ENCODE measurements at regions not wholly inside any gene's neighbourhood (a gene's known extent, or its start where the extent isn't known, plus 50 kb on each side); places are given as distances from the start of the nearest gene placed in this dataset.
"Not testable (repeated sequence)": the region's sequence is repeated elsewhere in the genome, so short reads cannot be mapped to it uniquely, and the experiment has no call there.

DNA sequence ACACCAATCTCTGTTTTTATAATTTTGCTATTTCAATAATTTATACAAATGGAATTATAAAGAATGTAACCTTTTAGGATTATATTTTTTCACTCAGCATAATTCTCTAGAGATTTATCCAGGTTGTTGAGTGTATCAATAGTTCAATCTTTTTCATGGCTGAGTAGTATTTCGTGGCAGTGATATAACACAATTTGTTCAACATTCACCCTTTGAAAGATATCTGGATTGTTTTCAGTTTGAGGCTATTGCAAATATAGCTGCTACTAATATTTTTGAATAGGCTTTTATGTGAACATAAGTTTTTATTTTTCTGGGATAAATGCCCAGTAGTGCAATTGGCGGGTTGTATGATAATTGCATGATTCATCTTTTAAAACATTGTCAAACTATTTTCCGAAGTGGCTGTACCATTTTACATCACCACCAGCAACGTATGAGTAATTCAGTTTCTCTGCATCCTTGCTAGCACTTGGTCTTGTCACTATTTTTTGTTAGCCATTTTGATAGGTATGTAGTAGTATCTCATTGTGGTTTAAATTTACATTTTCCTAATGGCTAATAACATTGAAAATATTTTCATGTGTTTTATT, 55.6 kb upstream of the ABCD3 start:
- no peak for FAIRE-seq
- no peak for DNase-seq (ENCODE audit: insufficient read length, low spot score)

DNA sequence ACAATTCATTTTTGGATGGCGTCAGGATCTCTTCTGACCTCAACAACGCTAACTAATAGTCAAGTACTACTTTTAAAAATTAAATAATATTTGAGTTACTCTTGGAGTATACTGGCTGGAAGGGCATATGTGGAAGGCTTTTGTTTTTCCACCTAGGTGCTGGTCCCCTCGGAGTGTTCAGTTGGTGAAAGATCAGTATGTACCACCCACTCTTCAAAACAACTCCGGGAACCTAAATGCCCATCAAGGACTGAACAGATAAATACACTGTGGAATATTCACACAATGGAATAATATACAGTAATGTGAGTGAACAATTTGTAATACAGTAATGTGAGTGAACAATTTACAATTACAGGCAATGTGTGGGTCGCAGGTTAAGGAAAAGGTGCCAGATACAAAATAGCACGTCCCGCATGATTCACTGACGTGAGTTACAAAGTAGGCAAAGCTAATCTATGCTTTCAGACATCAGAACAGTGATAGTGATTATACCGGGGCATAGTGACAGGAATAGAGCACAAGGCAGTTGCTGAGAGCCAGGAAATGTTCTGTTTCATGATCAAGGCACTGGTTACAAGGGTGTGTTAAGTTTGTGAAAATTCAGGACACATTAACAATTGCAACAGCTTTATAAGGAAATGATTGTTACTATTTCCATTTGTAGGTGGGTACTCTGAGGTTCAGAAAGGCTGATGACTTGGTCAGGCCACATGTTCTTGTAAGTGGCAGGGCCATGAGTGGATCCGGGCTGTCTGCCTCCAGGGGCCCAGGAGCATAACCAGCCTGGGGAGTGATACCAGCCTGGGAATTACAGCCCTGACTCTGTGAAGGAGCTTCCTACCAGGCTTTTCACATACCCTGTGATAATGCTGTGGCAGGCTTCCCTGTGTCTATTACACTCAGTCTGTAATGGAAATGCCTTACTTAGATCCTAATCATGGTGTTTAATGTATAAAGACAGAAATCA, 59.3 kb upstream of the ABCD3 start:
- FAIRE-seq (no peak), DNase-seq (ENCODE audit: insufficient read length, low spot score) (no peak)

DNA sequence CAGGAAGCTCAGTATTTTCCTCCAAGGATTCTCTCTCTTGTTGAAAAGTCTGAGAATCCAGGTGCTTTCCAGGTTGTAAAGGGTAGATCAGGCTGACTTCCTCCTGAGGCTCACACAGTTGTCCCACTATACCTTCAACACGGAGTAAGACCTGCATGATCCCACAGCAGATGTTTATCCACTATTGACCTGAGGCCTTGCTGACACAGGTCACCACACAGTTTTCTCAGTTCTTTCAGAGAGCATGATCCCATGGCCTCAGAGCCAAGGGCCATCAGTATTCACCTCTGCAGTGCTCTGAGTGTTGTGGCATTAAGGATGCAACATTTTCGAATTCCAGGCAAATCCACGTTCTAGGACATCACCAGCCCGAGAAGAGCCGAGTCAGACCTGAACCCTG, 60.5 kb upstream of the ABCD3 start:
- FAIRE-seq, result no peak
- no peak for DNase-seq (ENCODE audit: insufficient read length, low spot score)

DNA sequence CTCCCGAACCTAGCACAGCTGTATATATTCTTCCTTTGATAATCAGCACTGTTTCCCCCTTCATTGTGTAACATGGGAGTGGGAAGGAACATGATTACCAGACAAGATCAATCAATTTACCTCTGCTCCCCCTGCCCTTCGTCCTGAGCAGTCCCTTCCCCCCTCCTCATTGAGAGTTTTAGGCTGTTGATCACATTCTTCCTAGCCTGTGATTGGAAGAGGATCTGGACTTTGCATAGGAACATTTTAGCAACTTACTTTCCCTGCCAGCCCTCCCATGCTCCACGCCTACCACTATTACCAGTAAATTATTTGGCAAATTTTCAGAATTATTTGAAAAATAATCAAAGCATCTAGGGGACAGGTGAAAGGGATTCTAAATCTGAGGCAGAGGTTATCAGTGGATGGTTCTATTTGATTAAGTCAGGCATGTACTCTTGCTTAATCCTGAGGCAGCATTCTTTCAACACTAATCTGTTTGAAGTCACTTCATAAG, 62.7 kb upstream of the ABCD3 start:
- DNase-seq (ENCODE audit: insufficient read length, low spot score), result no peak
- no peak for FAIRE-seq

DNA sequence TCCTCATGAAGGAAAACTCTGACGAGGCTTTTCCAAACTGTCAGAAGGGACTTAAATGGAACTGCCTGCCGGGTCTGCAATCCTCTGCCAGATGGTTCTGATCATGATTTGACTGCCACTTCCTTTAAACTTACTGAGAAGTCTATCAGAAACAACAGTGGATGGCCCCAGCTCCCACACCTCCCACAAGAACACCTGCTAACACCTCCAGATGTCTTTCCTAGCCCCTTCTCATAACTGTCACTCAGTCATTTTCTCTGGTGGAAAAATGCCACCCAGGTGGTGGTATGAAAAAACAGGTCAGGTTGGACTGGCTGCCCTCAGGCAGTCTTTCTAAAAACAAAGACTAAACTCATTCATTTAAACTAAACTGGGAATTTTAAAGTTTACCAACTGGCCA, 66.7 kb upstream of the ABCD3 start:
- FAIRE-seq (no peak), DNase-seq (ENCODE audit: insufficient read length, low spot score) (no peak)

DNA sequence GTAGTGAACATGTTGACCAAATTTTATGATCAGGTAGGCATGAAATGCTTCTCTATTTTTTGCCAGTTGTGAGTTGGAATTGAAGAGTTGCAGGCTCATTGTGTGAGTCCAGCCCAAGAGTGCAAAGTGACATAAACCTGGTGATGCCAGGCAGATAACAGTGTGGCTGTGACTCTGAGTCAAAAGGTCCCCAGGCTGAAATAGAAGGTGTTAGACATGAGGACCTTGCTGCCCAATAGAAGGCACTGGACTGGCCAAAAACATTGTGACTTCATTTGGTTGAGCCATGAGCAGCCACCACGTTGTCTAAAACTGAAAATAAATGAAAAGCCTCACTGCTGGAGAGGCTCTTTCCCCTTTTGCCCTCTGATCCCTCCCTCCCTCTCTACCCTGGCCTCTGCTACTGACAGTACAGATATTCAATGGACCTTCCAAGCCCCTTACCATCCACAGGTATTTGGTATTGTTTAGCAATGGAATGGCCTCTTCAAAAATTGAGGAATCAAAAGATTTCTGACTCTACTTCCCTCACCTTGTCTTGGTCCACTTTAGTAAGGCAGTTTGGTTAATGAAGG, 67.8 kb upstream of the ABCD3 start:
- DNase-seq (ENCODE audit: insufficient read length, low spot score), result no peak

DNA sequence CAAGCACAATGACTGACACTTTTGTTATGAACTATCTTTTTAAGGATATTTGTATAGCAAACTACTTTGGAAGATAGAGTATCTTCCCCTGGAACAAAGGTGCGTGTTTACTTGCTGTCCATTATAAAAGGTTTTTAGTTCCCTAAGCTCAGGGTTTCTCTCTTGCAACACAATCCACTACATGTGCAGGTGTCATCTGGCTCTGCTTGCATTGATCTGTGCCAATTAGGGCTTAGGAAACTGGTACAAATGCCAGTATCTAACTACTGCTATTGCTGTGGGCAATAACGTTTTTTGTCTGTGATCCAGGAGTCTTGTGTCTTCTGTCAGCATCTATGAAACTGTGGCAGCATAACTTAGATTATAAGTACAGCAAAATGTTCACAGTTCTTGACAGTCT, 68.3 kb upstream of the ABCD3 start:
- DNase-seq (ENCODE audit: insufficient read length, low spot score), result no peak
- FAIRE-seq, result no peak

More for the DNA sequence above, 67.8 kb upstream of the ABCD3 start:
- FAIRE-seq, result no peak

DNA sequence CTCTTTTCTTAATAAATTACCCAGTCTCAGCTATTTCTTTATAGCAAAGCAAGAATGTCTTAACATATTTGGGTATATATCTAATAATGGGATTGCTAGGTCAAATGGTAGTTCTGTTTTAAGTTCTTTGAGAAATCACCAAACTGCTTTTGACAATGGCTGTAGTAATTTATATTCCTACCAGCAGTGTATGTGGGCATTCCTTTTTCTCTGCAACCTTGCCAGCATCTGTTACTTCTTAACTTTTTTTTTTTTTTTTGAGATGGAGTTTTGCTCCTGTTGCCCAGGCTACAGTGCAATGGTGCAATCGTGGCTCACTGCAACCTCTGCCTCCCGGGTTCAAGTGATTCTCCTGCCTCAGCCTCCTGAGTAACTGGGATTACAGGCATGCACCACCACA, 69.8 kb upstream of the ABCD3 start:
- not testable (repeated sequence) for FAIRE-seq; DNase-seq (ENCODE audit: insufficient read length, low spot score)

DNA sequence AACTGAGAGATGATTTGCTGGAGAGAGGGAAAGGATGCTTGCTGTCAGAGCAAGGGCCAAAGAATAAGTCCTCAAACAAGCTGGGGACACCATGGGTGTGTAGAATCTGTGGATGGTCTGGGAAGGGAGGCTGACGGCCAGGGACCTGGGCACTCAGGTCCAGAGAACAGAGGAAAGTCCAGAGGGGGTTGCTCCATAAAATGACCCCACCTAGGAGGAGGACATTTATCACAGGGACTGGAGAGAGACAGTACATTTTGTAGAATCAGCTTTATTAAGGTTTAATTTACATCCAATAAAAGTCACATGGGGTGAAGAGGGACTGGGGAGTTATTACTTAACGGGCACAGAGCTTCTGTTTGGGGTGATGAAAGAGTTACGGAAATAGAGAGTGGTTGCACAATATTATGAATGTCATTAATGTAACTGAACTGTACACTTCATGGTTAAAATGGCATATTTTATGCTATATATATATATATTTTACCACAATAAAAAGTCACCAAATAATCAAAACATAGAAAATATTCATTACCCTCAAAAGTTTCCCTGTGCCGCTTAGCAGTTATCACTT, 73.0 kb upstream of the ABCD3 start:
- DNase-seq (ENCODE audit: insufficient read length, low spot score) (no peak), FAIRE-seq (no peak)

DNA sequence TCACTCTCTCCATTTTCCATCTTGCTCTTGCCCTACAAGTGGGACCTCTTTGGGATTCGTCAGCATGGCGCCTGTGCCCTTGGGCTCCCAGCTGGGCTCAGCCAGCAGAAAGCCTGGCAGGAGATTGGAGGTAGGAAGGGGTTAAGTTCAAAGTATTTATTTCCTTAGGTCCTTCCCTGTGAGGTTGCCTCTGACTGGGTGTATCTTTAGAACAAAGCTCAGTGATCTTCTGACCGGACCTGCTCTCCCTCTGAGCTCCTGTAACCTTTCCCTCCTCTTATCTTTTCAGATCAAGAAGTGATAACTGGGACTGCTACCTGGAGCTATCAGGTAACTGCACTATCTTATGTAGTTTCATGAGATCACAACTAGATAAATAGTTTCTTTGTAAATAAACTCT, 75.8 kb upstream of the ABCD3 start:
- no peak for DNase-seq (ENCODE audit: insufficient read length, low spot score)
- no peak for FAIRE-seq

DNA sequence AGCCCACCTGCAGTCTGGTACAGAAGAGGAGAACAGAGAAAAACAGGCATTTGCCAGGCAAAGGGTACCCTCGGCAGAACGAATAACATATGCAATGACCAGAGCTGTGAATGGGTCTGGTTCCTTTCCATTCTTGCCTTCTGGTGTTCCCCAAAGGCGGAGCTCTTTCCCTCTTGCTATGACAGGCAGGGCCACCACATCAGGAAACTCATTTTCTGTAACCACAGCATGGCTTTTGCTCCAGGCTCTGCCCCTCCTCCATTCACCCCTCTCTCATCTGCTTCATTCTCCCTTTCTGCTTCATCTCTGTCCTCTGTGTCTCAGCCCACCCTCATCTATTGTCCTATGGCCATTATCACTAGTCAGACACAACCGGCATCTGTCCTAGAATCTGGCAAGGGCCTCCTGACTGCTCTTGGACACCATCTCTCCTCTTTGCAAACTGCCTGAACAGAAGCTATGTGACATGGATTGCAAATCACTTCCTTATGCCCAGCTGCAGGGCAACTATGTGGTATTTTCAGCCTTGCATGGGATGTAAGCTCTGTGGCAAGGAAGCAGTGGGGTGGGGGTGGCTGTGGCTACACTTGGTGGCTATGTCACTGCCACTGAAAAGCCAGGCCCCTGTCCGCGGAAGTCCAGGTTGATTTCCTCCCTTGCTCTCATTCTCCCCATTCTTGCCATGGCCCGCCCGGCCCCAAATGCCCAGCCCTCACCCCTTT, 78.8 kb upstream of the ABCD3 start:
- no peak for DNase-seq (ENCODE audit: insufficient read length, low spot score)
- FAIRE-seq, result no peak

DNA sequence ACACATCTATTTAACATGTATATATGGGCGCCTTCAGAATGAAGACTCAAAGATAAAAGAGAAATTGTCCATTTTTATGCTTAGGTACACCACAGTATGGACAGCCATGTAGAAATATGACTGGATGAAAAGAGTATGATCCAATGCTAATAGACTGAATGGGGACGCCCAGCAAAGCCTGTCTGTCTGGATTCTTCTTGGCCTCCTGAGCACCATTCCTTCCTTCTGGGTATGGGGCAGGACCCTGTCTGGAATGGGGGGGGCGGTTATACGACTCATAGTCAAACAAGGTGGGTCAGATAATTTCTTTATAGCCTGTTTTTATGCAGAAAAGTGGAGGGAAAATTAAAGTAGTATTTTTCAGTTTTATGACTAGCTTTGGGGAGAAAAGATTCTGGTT, 81.2 kb upstream of the ABCD3 start:
- FAIRE-seq, result no peak

DNA sequence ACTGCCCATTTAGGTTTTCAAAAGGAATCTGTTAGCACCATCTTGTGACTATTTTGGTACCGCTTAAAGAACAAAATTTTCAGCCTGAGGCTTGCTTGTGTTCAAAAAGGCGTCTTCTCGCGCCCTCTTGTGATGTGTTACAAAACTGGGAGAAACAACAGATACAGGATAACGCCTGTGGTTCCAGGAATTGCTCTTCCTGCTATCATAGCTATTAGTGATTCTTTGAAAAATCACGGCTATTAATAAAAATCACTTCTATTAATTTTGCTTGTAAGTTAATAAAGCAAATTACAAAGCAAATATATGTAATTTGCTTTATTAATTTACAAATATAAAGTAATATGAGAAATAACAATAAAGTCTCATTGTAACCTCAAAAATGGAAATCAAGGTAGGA, 82.2 kb upstream of the ABCD3 start:
- DNase-seq (ENCODE audit: insufficient read length, low spot score) (peak; percentile 56), FAIRE-seq (no peak)

More for the DNA sequence above, 81.2 kb upstream of the ABCD3 start:
- DNase-seq (ENCODE audit: insufficient read length, low spot score), result no peak

DNA sequence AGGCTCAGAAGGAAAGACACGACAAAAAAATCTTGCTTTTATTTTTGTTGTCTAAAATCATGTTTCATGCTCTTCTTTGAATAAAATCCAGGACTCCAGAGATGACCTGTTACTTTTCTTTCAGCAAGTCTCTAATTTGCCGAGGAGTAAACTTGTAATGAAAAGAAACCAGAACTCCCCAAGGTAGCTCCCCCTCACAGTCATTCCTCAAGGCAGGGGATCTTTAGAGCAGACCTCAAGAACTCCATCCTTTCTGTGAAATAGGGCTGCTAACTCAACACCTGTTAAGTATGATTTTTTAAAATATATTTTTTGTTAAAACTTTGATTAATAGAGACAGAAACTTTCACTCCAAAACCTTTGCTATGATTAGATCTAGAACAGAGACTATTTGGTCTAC, 82.7 kb upstream of the ABCD3 start:
- DNase-seq (ENCODE audit: insufficient read length, low spot score) (no peak), FAIRE-seq (no peak)

DNA sequence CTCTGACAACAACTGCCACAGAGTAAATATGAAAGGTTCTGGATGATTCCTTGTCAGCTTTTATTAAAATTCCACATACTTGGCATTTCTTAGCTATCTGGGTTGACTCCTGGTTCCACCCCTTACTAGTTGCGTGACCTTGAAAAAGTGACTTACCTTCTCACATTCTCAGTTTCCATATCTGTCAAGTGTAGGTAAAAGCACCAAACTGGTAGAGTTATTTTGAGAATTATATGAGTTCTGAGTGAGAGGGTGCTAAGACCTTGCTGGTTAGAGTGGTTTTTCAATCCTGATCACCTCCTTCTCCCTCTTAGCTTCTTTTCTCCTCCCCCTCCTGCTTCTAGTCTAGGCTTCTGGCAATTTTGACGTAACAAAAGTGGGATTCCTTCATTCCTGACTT, 83.4 kb upstream of the ABCD3 start:
- FAIRE-seq (no peak), DNase-seq (ENCODE audit: insufficient read length, low spot score) (no peak)

DNA sequence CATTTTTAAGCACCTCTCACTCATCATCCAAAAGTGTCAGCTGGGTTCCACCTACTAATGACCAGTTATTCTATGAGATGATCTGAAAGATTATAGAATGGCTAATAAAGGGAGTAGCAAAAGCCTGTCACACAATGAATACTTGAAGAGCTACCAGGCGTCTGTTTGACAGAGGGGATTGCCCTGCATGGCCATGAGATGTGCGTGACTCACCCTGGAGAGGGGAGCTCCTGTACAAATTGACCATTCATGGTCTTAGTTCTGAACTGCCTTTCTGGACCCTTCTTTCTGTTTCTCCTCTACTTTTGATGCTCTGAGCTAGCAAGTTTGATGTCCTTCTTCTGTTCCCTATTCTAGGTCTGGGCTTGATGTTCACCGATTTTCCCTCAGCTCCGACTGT, 85.2 kb upstream of the ABCD3 start:
- no peak for FAIRE-seq
- no peak for DNase-seq (ENCODE audit: insufficient read length, low spot score)

DNA sequence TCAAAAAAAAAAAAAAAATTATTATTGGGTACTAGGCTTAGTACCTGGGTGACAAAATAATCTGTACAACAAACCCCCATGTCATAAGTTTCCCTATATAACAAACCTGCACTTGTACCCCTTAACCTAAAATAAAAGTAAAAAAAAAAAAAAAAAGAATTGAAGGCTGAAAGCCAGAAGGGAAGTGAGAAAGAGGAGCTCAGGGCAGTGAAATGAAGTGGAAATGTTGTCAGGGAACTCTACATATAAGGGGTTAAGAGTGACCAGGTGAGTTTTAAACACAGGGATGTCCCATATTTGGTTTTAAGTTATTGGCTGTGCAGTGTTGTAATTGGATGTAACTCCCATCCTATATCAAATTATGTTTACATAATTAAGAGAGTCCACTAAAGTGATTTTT, 85.7 kb upstream of the ABCD3 start:
- DNase-seq (ENCODE audit: insufficient read length, low spot score) (no peak), FAIRE-seq (no peak)

DNA sequence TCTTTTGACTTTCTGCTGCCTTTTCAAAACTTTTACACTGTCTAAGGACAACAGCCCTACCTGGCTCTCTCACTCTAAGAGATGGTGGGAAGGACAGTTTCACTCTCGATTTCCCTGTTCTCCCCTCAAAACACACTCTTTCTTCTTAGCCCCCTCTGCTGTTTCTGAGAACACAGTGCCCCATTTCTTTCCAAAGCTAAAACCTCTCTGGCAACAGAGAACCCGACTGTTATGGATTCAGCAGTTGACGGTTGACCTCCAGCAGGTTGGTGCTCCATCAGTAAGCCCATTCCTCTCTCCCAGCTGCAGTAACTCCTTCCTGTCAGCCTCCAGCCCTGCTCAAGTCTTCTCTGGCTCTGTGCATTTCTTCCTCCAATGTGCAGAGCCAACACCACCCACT, 88.2 kb upstream of the ABCD3 start:
- FAIRE-seq, result no peak
- peak; percentile 27 for DNase-seq (ENCODE audit: insufficient read length, low spot score)

DNA sequence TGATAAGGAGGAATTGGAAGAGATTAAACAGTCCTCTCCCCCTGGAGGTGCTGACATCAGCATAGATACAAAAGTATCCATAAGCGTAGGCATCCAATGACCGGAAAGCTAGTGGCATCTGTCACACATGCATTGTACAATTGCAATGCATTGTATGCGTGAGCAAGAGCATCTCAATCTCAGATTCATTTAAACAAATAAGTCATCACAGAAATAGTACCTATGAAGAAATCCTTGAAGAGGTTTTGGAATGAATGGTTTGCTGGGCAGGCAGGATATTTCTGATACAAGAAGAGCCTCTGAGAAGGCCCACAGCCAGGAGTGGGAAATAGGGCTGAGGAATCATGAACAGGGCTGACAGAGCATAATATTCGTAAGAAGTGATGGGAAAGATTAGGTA, 88.9 kb upstream of the ABCD3 start:
- FAIRE-seq (no peak), DNase-seq (ENCODE audit: insufficient read length, low spot score) (no peak)

DNA sequence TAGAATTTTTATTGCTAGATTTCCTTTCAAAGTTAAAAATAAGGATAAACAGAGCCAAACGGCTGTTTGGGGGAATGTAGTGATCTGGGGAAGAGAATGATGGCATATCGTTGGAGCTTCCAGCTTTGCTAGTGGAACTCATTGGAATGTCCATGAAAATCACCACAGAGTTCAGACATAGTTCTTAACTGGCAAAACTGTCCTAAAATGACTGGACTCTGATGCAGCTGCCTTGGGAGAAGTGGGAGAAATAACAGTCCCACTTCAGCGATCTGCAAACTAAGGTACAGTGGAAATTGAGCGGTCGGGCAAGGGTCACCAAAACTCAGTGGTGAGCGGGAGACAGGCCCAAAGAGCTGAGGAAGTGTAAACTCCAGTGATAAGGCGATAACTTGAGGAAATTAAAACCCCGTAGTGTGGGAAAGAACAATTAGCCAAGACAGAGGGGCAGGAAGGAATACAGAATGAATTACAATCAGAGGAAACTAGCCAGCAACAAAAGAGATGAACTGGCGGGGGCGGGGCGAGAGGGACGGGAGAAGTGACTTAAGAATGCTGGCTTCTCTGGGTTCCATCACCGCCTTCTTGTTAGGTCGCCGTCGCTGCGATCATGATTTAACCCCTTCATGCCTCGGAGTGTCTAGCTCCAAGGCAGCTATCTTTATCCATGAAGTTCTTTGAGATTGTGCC, 89.8 kb upstream of the ARHGAP29 start:
- no peak for DNase-seq (ENCODE audit: insufficient read length, low spot score)

More for the DNA sequence above, 89.8 kb upstream of the ARHGAP29 start:
- FAIRE-seq, result no peak

Measured in HTR-8/SVneo (cell line).